Omental fat pad (tissue), 3 donors: ENCODE measurements at regions not wholly inside any gene's neighbourhood (a gene's known extent, or its start where the extent isn't known, plus 50 kb on each side); places are given as distances from the start of the nearest gene placed in this dataset.

ENCODE experiments used
- ATAC-seq: fragments of 150-250 bp; one replicate; pipeline ENCODE4 v1.9.1; 2016; ENCODE audit warnings: mild to moderate bottlenecking, moderate library complexity; ENCODE audit not compliant: low FRiP score
- DNase-seq: peaks from one replicate; pipeline ENCODE4 v3.0.0-alpha.2; 2019; ENCODE audit warnings: low spot score
- TF ChIP-seq, protein P1 (sequence below), 3 donors: fragments of 450-650 bp; IDR thresholded peaks; one replicate each; pipeline ENCODE4 v1.5.1; 2016 to 2017; ENCODE audit warnings: antibody characterized with exemption in 3 of 3, mild to moderate bottlenecking in 3 of 3, moderate library complexity in 2 of 3

DNA sequence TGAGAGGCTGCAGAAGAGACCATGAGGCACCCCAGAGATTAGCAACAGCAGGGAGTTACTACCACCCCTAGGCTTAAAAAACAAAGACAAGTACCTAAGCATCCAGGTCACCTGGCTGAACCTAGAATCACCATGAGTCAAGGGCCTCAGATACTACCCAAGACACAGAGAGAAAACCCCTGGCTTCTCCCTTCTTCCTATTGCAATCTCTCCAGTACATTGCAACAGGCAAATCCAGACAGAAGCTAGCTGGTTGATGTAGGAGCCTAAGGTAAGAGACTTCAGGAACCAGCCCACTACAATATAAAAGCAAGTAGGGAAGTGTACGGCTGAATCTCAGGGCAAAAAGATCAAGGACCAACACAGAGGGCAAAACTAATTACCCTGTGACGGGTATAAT lies 367.2 kb downstream of the PLPP3 start:
- ATAC-seq (no peak), DNase-seq (no peak)
- TF ChIP-seq, protein P1, sequence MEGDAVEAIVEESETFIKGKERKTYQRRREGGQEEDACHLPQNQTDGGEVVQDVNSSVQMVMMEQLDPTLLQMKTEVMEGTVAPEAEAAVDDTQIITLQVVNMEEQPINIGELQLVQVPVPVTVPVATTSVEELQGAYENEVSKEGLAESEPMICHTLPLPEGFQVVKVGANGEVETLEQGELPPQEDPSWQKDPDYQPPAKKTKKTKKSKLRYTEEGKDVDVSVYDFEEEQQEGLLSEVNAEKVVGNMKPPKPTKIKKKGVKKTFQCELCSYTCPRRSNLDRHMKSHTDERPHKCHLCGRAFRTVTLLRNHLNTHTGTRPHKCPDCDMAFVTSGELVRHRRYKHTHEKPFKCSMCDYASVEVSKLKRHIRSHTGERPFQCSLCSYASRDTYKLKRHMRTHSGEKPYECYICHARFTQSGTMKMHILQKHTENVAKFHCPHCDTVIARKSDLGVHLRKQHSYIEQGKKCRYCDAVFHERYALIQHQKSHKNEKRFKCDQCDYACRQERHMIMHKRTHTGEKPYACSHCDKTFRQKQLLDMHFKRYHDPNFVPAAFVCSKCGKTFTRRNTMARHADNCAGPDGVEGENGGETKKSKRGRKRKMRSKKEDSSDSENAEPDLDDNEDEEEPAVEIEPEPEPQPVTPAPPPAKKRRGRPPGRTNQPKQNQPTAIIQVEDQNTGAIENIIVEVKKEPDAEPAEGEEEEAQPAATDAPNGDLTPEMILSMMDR (IDR thresholded peaks at IDR 0.05): no peak

DNA sequence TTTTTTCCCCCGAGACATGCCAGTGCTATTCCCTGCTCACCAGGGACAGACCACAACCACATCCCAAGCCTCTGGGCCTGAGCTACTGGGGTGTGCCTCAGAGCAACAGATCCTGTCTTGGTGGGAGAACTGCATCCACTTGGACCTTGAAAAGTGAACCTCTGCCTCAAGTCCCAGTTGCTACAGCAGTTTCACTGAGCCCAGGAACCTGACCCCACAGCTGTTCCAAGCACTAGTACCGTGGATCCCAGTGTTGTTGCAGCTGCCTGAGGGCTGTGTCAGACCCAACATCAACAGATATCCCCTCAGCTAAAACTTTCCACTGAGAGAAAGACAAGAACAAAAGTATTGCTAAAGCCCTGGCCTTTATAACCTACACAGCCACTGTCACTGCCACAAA lies 373.0 kb downstream of the PLPP3 start:
- no peak for ATAC-seq
- TF ChIP-seq, protein P1 (IDR thresholded peaks at IDR 0.05): no peak
- DNase-seq: no peak

DNA sequence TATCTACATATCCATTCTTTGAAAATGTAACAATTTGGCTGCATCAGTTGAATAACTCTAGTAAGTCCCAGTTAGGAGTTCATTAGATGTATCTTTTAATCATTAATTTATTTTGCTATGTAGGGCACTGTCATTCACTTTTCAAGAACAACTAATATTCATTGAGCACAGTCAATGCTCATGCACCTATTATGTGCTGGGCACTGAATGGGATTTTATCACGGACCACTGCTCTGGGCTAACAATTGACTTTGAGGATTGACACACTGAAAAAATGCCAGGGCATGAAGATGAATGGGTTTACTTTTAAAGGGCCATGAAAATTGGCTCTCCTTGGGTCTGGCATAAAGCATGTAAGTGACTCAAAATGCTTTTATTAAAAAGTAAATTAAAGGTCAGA lies 375.2 kb downstream of the PLPP3 start:
- no peak for DNase-seq

DNA sequence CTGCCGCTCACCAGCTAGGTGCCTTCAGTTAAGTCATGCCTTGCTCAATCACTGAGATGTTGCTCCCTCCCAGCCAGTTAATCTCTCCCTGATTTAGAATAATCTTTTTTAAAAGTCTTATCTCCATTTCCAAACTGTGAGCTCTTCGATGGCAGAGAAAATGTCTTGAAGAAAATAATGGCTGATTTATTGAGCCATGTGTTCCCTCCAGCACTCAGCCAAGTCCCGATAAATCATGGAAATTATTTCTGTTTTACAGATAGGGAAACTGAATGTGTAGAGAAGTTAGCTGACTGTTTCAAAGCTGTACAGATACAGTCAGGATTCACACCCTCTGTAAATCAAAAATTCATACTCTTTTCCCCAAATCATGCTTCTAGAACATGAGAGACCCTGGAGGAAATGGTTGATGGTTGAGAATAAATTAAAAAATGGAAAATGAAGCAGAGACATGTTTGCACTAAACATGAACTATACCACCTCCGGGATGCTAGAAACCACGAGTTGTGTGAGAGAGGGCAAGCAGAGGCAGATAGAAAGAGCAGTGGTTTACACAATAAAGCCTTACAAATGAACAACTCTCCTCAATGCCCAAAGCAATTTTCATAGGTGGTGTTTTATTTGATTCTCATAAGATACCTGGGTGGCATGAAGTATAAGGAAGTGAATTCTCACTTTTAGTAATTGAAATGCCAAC lies 376.4 kb downstream of the PLPP3 start:
- ATAC-seq (peak; percentile 59), DNase-seq (no peak)
- TF ChIP-seq, protein P1 (IDR thresholded peaks at IDR 0.05): no peak

More for the DNA sequence above, 375.2 kb downstream of the PLPP3 start:
- TF ChIP-seq, protein P1 (IDR thresholded peaks at IDR 0.05): no peak
- ATAC-seq: no peak

DNA sequence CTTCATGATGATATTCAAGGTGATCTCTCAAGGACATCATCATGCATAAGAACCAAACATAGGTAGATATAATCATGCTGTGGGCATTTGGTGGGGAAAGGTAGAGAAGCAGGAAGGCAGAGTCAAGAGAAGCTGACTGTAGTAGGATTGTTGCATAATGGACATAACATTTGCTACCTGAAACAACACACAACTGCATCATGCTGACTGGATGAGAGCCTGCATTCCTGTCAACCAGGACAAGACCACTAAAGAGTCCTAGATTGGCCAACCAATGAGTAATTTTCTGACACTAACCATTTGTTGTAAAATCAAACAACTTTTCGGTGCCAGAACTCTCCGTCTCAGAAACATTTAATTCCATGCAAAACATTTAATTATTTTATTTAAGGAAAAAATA lies 377.2 kb downstream of the PLPP3 start:
- TF ChIP-seq, protein P1 (IDR thresholded peaks at IDR 0.05): no peak
- DNase-seq (no peak), ATAC-seq (peak; percentile 53)

DNA sequence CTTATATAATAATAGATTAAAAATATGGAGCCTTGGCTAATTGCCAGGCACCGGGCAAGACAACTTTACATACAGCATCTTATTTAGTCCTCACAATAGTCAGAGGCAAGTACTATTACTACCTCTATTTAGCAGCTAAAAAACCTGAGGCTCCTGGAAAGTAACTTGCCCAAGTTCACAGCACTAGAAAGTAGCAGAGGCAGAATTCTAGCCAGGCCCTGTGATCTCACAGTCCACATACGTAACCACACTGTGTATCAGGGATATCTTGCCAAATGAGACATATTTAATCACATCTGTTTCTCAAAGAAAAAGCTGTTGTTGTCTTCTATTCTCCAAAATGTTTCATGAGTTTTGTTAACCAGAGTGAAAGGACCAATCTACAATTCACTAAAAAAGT lies 378.5 kb downstream of the PLPP3 start:
- TF ChIP-seq, protein P1 (IDR thresholded peaks at IDR 0.05): no peak
- ATAC-seq: no peak
- no peak for DNase-seq

DNA sequence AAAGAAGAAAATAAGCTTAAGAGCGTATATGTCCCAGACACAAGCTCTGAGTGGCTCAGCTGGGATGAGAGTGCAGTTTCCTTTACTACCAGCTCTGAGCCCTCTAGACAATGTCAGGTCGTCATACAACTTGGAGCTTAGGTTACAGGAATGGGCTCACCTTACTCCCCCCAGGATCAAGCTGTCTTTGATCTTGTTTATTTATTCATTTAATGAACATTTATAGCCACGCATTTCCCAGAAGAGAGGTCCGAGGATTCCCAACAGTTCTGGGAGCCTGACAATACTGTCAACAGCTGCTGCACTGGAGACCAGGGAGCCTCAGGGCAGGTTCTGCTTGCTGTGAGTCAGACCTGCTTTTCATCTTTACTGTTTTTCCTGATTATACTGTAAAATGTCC lies 378.9 kb downstream of the PLPP3 start:
- TF ChIP-seq, protein P1 (IDR thresholded peaks at IDR 0.05): no peak
- no peak for ATAC-seq
- no peak for DNase-seq
